ENCODE measurements at regions not wholly inside any gene's neighbourhood (a gene's known extent, or its start where the extent isn't known, plus 50 kb on each side); places are given as distances from the start of the nearest gene placed in this dataset.

DNA sequence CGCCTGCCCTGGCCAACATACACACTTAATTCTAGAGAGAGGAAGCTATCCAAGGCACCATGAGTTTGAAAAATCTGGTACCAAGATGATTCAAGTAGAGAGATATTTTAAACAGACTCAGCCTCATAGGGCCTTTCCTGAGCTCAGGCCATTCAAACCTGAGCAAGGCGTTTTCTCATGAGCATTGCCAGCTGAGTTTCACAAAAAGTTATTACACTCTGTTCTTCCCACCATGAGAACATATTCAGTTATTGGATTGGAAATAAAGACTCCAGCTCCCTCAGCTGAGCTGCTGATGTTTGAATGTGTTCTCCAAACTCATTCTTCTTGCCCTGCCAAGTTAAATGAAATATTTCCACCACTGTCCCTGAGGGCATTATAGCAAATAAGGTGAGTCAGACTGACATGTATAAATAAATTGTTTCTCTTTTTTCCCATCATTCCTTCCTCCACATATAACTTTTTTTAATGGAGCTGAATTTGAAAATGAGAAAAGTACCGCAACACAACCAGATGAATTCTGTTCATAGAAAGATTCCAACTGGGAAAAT is 429.6 kb downstream of the RAB28 start:
- H3K27ac ChIP-seq, result no peak overlapping the region
- no peaks in the 10 kb centered on the region for H3K36me3 ChIP-seq (replicated peaks in 1 of 2)
- intact Hi-C loops (cut with DNase I), result no loop called here
- TF ChIP-seq POLR2A (IDR thresholded peaks at IDR 0.05) (no peak), CTCF (IDR thresholded peaks at IDR 0.05) (no peak)
- DNase-seq, result no peak
- H3K9me3 ChIP-seq (replicated peaks in 1 of 3), result no peaks in the 10 kb centered on the region
- no peak overlapping the region for H3K4me3 ChIP-seq
- WGBS, 4 donors, result 85 to 92% (median 89%) methylated on average over 3 of the region's 3 CpGs
- no peaks in the 10 kb centered on the region for H3K4me1 ChIP-seq (replicated peaks in 1 of 2)
- H3K27me3 ChIP-seq, result no peaks in the 10 kb centered on the region

DNA sequence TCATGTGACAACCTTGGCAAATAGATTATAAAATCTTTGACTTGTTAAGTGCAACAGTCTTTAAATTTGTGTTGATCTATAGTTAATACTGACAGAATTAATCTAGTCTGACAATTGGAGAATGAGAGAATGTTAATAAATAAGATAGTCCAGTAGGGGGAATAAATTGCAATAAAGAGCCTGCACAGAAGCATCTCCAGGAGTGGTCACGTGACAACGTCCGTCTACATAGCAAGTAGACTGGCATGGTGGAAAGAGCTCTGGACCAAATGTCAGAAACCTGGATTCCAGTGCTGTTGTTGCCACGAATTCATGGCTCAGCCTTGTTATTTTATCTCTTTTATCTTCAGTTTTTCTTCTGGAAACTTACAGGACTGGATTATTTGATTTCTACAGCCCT is 436.5 kb downstream of the RAB28 start:
- intact Hi-C loops (cut with DNase I), result no loop called here
- no peak for DNase-seq

DNA sequence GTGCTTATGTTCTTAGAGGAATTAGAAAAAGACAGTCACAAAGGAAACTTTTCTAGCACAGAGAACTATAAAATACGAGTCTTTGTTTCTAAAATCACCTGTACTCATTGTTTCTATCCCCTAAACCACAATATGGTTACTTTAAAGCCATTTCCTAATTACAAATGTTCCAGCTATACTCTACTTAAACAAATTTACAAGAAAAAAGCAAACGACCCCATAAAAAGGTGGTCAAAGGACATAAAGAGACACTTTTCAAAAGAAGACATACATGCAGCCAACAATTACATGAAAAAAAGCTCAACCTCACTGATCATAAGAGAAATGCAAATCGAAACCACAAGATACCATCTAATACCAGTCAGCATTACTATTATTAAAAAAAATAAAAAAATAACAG is 447.3 kb downstream of the RAB28 start:
- H3K27ac ChIP-seq, result no peak overlapping the region
- H3K4me3 ChIP-seq, result no peak overlapping the region
- no peaks in the 10 kb centered on the region for H3K4me1 ChIP-seq (replicated peaks in 1 of 2)
- intact Hi-C loops (cut with DNase I), result no loop called here
- H3K27me3 ChIP-seq, result no peaks in the 10 kb centered on the region
- 68 to 75% (median 70%) methylated on average over 3 of the region's 3 CpGs for WGBS, 4 donors
- no peaks in the 10 kb centered on the region for H3K36me3 ChIP-seq (replicated peaks in 1 of 2)
- no peak for DNase-seq
- TF ChIP-seq POLR2A (IDR thresholded peaks at IDR 0.05), result no peak
- no peak for TF ChIP-seq CTCF (IDR thresholded peaks at IDR 0.05)
- H3K9me3 ChIP-seq (replicated peaks in 1 of 3), result no peaks in the 10 kb centered on the region

More for the DNA sequence above, 436.5 kb downstream of the RAB28 start:
- H3K27me3 ChIP-seq, result no peaks in the 10 kb centered on the region
- no peaks in the 10 kb centered on the region for H3K4me1 ChIP-seq (replicated peaks in 1 of 2)
- WGBS, 4 donors, result 70 to 81% (median 74%) methylated on average over 4 of the region's 4 CpGs
- H3K9me3 ChIP-seq (replicated peaks in 1 of 3), result no peaks in the 10 kb centered on the region
- no peak overlapping the region for H3K27ac ChIP-seq
- H3K4me3 ChIP-seq, result no peak overlapping the region
- TF ChIP-seq CTCF (IDR thresholded peaks at IDR 0.05), result no peak
- TF ChIP-seq POLR2A (IDR thresholded peaks at IDR 0.05), result no peak
- H3K36me3 ChIP-seq (replicated peaks in 1 of 2), result no peaks in the 10 kb centered on the region

- no peaks in the 10 kb centered on the region for H3K27me3 ChIP-seq
Measured at GRCh38 chr4:13032936-13033335, 451.2 kb downstream of the RAB28 start.

More at GRCh38 chr4:13032936-13033335, 451.2 kb downstream of the RAB28 start:
- H3K4me3 ChIP-seq, result no peak overlapping the region
- no peaks in the 10 kb centered on the region for H3K9me3 ChIP-seq (replicated peaks in 1 of 3)
- H3K27ac ChIP-seq, result no peak overlapping the region
- DNase-seq, result no peak
- WGBS, 4 donors, result 69 to 81% (median 74%) methylated on average over 1 of the region's 1 CpG
- TF ChIP-seq CTCF (IDR thresholded peaks at IDR 0.05) (no peak), POLR2A (IDR thresholded peaks at IDR 0.05) (no peak)
- intact Hi-C loops (cut with DNase I), result no loop called here
- H3K4me1 ChIP-seq (replicated peaks in 1 of 2), result no peaks in the 10 kb centered on the region
- no peaks in the 10 kb centered on the region for H3K36me3 ChIP-seq (replicated peaks in 1 of 2)
